WTC11 (cell line): ENCODE measurements at regions not wholly inside any gene's neighbourhood (a gene's known extent, or its start where the extent isn't known, plus 50 kb on each side); places are given as distances from the start of the nearest gene placed in this dataset.

Experiments
- AFF4 ChIP-seq: sonication (generic); formaldehyde crosslinking; IDR thresholded peaks from 2 replicates; pipeline ENCODE4 v1.8.1; 2023; ENCODE audit warnings: mild to moderate bottlenecking, missing genetic modification reagents, borderline replicate concordance
- CREM ChIP-seq: sonication (generic); formaldehyde crosslinking; IDR thresholded peaks from 2 replicates; pipeline ENCODE4 v1.8.1; 2022; ENCODE audit warnings: mild to moderate bottlenecking, missing genetic modification reagents, moderate library complexity
- CTCF ChIP-seq: fragments of 200-600 bp; IDR thresholded peaks from 2 replicates; pipeline ENCODE4 v1.8.0; 2022; ENCODE audit warnings: antibody characterized with exemption
- ERG ChIP-seq: fragments of 250-450 bp; sonication (Bioruptor Pico); IDR thresholded peaks from 2 replicates; pipeline ENCODE4 v1.8.0; 2021; ENCODE audit warnings: mild to moderate bottlenecking
- ESRRA ChIP-seq: sonication (generic); formaldehyde crosslinking; IDR thresholded peaks from 2 replicates; pipeline ENCODE4 v1.8.1; 2022; ENCODE audit warnings: mild to moderate bottlenecking, missing genetic modification reagents, borderline replicate concordance
- ETV6 ChIP-seq: sonication (generic); formaldehyde crosslinking; IDR thresholded peaks from 2 replicates; pipeline ENCODE4 v1.8.1; 2022; ENCODE audit warnings: mild to moderate bottlenecking, missing genetic modification reagents
- PREB ChIP-seq: sonication (generic); formaldehyde crosslinking; IDR thresholded peaks from 2 replicates; pipeline ENCODE4 v1.8.1; 2022; ENCODE audit warnings: mild to moderate bottlenecking, missing genetic modification reagents, moderate library complexity, borderline replicate concordance
- USF2 ChIP-seq: sonication (generic); formaldehyde crosslinking; IDR thresholded peaks from 2 replicates; pipeline ENCODE4 v1.8.1; 2023; ENCODE audit warnings: mild to moderate bottlenecking, missing genetic modification reagents, moderate library complexity
- ZNF138 ChIP-seq: sonication (generic); formaldehyde crosslinking; conservative IDR thresholded peaks from 2 replicates; pipeline ENCODE4 v1.8.1; 2022; ENCODE audit warnings: mild to moderate bottlenecking, moderate library complexity, missing genetic modification reagents
- ZNF512 ChIP-seq: sonication (generic); formaldehyde crosslinking; IDR thresholded peaks from 2 replicates; pipeline ENCODE4 v1.8.1; 2022; ENCODE audit warnings: missing genetic modification reagents, borderline replicate concordance

GRCh38 chr4:107248571-107248970 lies 212.5 kb upstream of the DKK2 start:
- TF ChIP-seq PREB (CRISPR knock-in tag) (no peak), CTCF (no peak), ETV6 (CRISPR knock-in tag) (no peak), ESRRA (CRISPR knock-in tag) (no peak), ZNF512 (CRISPR knock-in tag) (no peak), USF2 (CRISPR knock-in tag) (no peak), ZNF138 (CRISPR knock-in tag) (no peak), ERG (no peak), CREM (CRISPR knock-in tag) (no peak), AFF4 (CRISPR knock-in tag) (no peak)
